Stimulated activated CD4-positive, alpha-beta T cell treated with anti-CD3 and anti-CD28 coated beads, Interleukin-4, amount 100 ng/mL, for 24 hours (primary cell): ENCODE measurements at regions not wholly inside any gene's neighbourhood (a gene's known extent, or its start where the extent isn't known, plus 50 kb on each side); places are given as distances from the start of the nearest gene placed in this dataset.

ENCODE experiments used
- DNase-seq: peaks from one replicate; pipeline ENCODE4 v3.0.0-alpha.2; 2020

DNA sequence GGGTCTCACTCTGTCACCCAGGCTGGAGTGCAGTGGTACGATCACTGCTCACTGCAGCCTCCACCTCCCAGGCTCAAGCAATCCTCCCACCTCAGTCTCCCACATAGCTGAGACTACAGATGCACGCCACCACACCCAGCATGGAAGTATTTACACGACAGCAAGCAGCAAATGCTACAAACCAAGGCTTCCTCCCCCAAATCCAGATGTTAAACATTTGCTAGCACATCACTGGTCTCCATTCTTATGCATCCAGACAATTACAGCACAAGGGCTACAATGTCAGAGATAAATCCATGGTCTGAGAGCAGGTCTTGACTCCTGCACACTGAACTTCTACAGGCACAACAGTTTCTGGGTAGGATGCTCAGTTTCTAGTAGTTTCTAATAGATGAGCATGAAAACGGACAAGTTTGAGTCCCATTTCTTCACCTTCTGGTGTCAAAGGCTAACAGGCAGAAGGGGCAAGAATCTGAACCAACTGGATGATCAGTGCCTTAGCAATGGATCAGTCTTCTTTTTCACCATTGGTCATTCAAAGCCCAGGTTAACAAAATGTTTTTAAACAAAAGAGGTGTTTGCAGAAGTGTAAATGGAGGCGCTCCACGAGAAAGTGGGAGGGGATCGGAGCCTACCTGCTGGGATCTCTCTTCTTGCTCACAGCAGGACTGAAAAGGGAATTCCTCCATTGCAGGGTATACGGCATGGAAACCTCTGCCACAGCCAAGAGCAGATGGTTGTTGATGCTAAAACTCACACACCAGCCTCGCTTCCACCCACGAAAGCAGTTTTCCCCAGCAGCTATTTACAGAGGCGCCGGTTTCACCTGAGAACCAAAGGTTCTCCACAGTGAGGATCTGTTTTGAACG is 135.0 kb upstream of the ARL4C start:
- DNase-seq: no peak

GRCh38 chr2:234630801-234631261 is 133.9 kb upstream of the ARL4C start:
- DNase-seq: no peak

GRCh38 chr2:234629596-234629995 is 132.7 kb upstream of the ARL4C start:
- no peak for DNase-seq

GRCh38 chr2:234628953-234629352 is 132.1 kb upstream of the ARL4C start:
- DNase-seq: no peak

- DNase-seq: no peak
These were observed 130.4 kb upstream of the ARL4C start for GRCh38 chr2:234627308-234627707.

- no peak for DNase-seq
These were observed 129.8 kb upstream of the ARL4C start for GRCh38 chr2:234626566-234627130.

DNA sequence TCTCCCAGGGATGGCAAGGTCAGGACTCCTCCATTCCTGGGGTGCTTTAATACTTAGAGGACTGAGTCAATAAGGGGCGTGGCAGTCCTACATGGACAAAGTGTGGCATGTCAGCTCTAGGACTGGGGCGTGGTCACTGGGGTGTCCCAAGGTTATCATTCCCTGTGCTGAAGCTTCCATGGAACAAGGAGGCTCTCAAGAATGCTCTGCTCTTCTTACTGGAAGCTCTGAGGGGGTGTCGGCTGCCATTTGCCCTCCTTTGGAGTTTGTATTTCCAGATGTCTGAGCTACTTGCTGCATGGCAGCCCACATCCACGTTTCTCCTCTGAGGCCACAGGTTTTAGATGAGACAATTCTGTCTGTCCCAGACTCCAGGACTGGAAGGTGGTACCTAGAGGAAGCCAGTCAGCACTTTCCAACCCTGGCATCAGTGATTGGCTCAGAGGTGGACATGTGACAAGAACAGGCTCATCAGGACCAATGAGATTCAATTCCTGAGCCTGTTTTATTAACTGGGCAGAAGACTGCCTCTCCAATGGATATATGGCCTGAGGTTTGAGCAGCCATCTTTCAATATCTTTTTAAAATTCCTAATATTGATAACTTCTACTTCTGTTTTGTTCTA is 128.9 kb upstream of the ARL4C start:
- no peak for DNase-seq

DNA sequence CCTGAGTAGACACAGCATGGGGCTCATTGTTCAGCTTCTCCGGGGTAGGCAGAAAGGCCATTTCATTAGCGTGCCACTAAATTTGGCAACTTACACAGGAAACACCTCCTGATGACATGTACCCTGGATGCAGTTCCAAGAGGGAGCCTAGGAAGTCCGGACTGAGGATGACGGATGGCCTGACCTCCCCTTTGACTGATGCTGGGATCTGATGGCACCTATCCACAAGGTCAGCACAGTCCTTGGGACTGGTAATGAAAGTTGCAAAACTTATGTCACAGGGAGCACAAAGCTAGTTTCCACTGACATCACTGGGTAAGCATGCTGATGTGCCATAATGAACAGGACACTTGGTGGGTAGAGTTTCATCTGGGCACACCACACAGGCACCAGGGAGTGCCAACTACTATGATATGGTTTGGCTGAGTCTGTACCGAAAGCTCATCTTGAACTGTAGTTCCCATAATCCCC is 126.7 kb upstream of the ARL4C start:
- DNase-seq: no peak

- DNase-seq: no peak
These were observed 124.2 kb upstream of the ARL4C start for GRCh38 chr2:234621120-234621519.

GRCh38 chr2:234620018-234620417 is 123.1 kb upstream of the ARL4C start:
- no peak for DNase-seq

- DNase-seq: no peak
These were observed 118.9 kb upstream of the ARL4C start for GRCh38 chr2:234615643-234616356.

DNA sequence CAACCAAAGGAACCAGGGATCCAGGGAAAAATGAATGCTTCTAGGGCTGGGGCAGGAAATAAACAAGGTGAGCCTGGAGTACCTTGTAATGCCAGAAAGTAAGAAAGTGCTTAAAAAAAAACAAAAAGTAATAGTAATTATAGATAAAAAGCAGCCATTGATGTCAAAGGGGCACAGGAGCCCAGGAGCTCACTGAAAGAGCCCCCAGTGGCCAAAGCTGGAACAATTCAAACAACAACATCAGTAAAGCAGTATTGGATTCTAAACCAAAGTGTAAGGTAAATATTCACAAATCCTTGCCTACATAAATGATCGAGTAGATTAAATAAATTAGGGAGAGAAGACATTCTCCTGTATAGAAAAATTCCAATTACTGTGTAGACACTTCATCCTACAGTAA is 114.3 kb upstream of the ARL4C start:
- no peak for DNase-seq

GRCh38 chr2:234608946-234609345 is 112.1 kb upstream of the ARL4C start:
- DNase-seq: no peak

DNA sequence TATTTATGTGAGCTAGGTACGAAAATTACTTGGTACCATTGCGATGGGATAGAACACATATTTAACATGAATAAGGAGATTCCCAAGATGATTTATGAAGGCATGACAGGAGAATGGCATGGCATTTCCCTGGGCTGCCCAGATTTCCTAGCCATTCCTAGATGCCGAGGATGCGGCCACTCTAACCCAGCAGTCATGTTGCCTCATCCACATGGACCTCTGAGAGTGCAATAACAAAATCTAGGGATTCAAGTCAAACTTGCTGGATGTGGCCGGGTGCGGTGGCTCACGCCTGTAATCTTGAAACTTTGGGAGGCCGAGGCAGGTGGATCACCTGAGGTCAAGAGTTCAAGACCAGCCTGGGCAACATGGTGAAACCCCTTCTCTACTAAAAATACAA is 110.8 kb upstream of the ARL4C start:
- DNase-seq: no peak

GRCh38 chr2:234606896-234607295 is 110.0 kb upstream of the ARL4C start:
- no peak for DNase-seq

DNA sequence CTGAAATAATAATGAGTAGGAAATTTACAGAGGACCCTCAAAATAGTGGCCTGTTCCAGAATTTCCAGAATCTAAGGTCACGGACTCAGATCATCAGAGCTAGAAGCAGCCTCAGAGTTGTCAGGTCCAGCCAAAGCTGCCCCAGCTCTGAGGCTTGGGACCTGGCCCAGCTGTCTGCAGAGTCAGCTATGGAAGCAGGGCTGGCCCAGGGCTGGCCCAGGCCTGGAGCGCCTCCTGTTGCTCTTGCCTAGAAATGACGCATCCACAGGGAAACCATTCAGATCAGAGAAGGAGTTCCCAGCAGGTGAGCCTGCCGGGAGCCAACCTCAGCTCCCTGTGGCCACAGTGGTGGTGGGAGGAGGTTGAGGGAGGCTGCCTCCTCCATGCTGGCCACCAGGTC is 106.7 kb upstream of the ARL4C start:
- no peak for DNase-seq

GRCh38 chr2:234601213-234601612 is 104.3 kb upstream of the ARL4C start:
- no peak for DNase-seq

- DNase-seq: no peak
These were observed 100.6 kb upstream of the ARL4C start for GRCh38 chr2:234597576-234597861.

DNA sequence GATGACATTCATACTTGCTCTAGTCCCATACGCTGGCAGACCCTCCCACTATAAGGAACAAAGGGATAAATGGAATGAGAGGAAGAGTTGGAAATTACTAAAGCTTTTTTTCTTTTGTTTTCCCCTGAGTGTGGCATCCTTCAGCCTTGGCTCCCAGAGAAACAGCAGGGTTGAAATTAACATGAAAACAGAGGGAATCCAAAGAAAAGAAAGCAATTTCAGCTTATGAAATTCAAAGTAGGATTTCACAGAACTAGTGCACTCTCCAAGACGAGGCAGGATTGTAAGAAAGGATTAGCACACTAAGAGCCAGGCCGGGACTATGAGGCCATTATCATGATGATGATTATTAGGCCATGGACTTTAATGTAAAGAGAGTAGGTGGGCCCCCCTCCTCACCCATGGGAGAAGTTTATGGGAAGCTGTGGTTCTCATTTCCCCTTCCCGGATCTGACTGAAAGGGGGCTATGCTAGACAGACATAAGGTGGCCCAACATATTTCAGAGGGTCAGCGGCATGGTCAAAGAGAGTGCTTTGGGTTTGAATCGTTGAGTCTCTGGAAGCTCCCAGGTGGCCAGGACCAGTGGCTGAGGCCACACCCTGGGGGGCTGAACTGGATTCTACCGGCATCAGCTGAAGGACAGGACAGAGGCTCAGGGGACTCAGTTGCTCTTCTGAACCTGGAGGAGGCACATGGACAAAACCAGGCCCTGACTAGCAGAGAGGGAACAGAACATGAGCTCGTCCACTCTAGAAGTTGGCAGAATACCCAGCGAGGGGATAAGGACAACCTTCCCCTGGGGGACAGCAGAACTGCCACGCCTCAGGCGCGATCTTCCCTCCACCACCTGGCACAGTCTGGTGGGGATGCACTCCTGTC is 100.1 kb upstream of the ARL4C start:
- DNase-seq: no peak

GRCh38 chr2:234595829-234596228 is 98.9 kb upstream of the ARL4C start:
- DNase-seq: no peak

DNA sequence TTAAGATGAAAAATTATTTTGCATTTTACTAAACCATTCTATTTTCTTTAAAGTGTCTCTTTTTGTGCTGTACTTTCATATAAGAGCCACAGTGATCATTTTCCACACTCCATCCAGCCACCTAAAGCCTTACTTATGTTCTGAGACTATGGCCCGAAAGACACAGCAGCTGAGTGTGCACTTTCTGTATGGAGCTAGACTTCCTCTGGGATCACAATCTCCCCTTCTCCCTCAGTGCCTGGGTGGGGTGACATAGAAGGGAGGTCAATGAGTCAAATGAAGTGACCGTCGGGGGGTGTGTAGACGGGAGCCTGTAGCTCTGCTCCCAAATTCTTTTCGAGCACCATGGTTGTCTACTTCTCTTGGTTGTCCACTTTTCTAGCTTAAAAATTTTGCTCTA is 97.8 kb upstream of the ARL4C start:
- DNase-seq: no peak

- DNase-seq: no peak
These were observed 96.8 kb upstream of the ARL4C start for GRCh38 chr2:234593636-234594035.

DNA sequence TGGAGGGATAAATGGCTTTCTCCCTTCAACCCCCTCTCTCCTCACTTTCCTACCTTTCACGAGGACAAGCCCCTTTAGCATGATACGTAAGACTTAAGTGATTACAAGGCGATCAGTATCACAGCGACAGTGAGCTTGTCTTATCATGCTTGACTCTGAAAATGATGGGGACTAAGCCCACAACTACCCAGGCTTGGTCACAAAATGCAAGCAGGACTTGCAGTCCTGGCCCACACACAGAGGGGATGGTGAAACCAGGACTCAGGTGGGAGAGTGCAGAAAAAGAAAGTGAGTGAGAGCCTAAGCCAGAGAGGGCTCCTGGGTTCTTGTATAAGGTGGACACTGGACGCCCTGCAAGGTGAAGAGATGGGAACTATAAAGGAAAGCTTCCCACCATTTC is 95.7 kb upstream of the ARL4C start:
- DNase-seq: no peak
